Naive thymus-derived CD4-positive, alpha-beta T cell (primary cell): ENCODE measurements at regions not wholly inside any gene's neighbourhood (a gene's known extent, or its start where the extent isn't known, plus 50 kb on each side); places are given as distances from the start of the nearest gene placed in this dataset.

Source experiments
- ATAC-seq: fragments of 150-1000 bp; cut with Tn5 transposase; 2 replicates; pipeline ENCODE4 v1.10.0; 2021; ENCODE audit warnings: mild to moderate bottlenecking, moderate library complexity
- CTCF ChIA-PET: fragments of 350-600 bp; sonication (Branson Sonifier 250); formaldehyde crosslinking; loops from one replicate; lab custom pipeline; 2021; ENCODE audit warnings: antibody characterized with exemption; lab: Charles Lee
- POLR2A ChIA-PET: fragments of 350-600 bp; sonication (Branson Sonifier 250); formaldehyde crosslinking; loops from one replicate; lab custom pipeline; 2021; ENCODE audit warnings: antibody characterized with exemption, inconsistent platforms; lab: Charles Lee
- DNase-seq, 9 donors: peaks; one replicate each; pipeline versions ENCODE4 v3.0.0 to v3.0.0-alpha.2; 2020 to 2022; ENCODE audit warnings: mixed read lengths in 1 of 9
- H3K27ac ChIP-seq: one replicate; pipeline ENCODE4 v1.7.0; 2013; ENCODE audit warnings: mild to moderate bottlenecking, low read depth, low read length, moderate library complexity
- H3K27me3 ChIP-seq, 2 donors: one replicate each; pipeline ENCODE4 v1.7.0; 2013; ENCODE audit warnings: low read length in 2 of 2, mild to moderate bottlenecking in 2 of 2, moderate library complexity in 2 of 2; ENCODE audit not compliant: control insufficient read depth in 2 of 2, insufficient read depth in 2 of 2
- H3K36me3 ChIP-seq, 3 experiments: 1 replicate in 2 of 3; 2 replicates in 1 of 3; pipeline ENCODE4 v1.7.0; 2013; ENCODE audit warnings: low read length in 3 of 3, mild to moderate bottlenecking in 3 of 3, moderate library complexity in 1 of 3; ENCODE audit not compliant: insufficient read depth in 3 of 3, control insufficient read depth in 2 of 3
- H3K4me1 ChIP-seq, 2 donors: one replicate each; pipeline ENCODE4 v1.7.0; 2013; ENCODE audit warnings: low read length in 2 of 2, mild to moderate bottlenecking in 2 of 2, moderate library complexity in 1 of 2; ENCODE audit not compliant: control insufficient read depth in 2 of 2, insufficient read depth in 2 of 2
- H3K4me3 ChIP-seq: 2 replicates; pipeline ENCODE4 v1.7.0; 2013; ENCODE audit warnings: mild to moderate bottlenecking, low read length
- H3K9me3 ChIP-seq, 3 experiments: 1 replicate in 2 of 3; 2 replicates in 1 of 3; pipeline ENCODE4 v1.7.0; 2013; ENCODE audit warnings: low read length in 3 of 3; ENCODE audit not compliant: control insufficient read depth in 2 of 3
- H3K27ac Mint-ChIP-seq, 9 donors: one replicate each; pipeline ENCODE4 v1.8.0; 2020 to 2022; ENCODE audit warnings: mixed read lengths in 9 of 9, mild to moderate bottlenecking in 8 of 9, moderate library complexity in 5 of 9, inconsistent platforms in 2 of 9
- H3K27me3 Mint-ChIP-seq, 5 donors: one replicate each; pipeline ENCODE4 v1.8.0; 2021 to 2022; ENCODE audit warnings: mixed read lengths in 5 of 5, mild to moderate bottlenecking in 1 of 5
- H3K36me3 Mint-ChIP-seq, 5 donors: one replicate each; pipeline ENCODE4 v1.8.0; 2020 to 2022; ENCODE audit warnings: mixed read lengths in 5 of 5, mild to moderate bottlenecking in 3 of 5, inconsistent platforms in 1 of 5
- H3K4me1 Mint-ChIP-seq, 7 donors: one replicate each; pipeline ENCODE4 v1.8.0; 2020 to 2022; ENCODE audit warnings: mixed read lengths in 7 of 7, mild to moderate bottlenecking in 3 of 7, inconsistent platforms in 1 of 7
- H3K4me3 Mint-ChIP-seq, 10 donors: one replicate each; pipeline ENCODE4 v1.8.0; 2020 to 2022; ENCODE audit warnings: mild to moderate bottlenecking in 10 of 10, mixed read lengths in 10 of 10, moderate library complexity in 6 of 10, inconsistent platforms in 2 of 10
- H3K9me3 Mint-ChIP-seq, 11 donors: one replicate each; pipeline ENCODE4 v1.8.0; 2020 to 2022; ENCODE audit warnings: mixed read lengths in 11 of 11, mild to moderate bottlenecking in 4 of 11, inconsistent platforms in 1 of 11, moderate library complexity in 1 of 11
- intact Hi-C, 2 donors: fragments of 100-400 bp; cut with micrococcal nuclease; formaldehyde crosslinking; loops; one replicate each; pipeline ENCODE4 v1.15.1; 2023

DNA sequence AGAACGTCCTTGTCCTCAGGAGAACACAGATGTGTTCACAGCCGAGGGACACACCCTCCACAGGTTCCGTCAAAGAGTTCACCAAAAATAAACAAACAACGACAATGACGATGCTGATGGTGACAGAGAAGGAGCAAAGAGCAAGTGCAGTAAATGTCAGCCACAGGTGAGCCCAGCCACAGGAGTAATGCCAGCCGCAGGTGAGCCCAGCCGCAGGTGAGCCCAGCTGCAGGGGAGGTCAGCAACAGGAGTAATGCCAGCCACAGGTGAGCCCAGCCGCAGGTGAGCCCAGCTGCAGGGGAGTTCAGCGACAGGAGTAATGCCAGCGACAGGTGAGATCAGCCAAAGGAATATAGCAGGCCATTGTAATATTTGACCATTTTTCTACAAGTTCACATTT, 315.2 kb downstream of the FOXL1 start:
- ATAC-seq (no peak), DNase-seq (no peak)
- H3K9me3 ChIP-seq, result no peaks in the 10 kb centered on the region
- intact Hi-C loops, result no loop called here
- POLR2A ChIA-PET, result no interaction called here
- Mint-ChIP-seq H3K27ac (no peak overlapping the region), H3K4me1 (peaks cover 0 to 1% (median 0%) of the 10 kb centered on the region in 7 donors), H3K4me3 (no peak overlapping the region), H3K36me3 (no peaks in the 10 kb centered on the region), H3K9me3 (peaks cover 0 to 12% (median 3%) of the 10 kb centered on the region in 11 donors), H3K27me3 (peaks cover 0 to 30% (median 8%) of the 10 kb centered on the region in 5 donors)
- no peak overlapping the region for H3K27ac ChIP-seq
- no peaks in the 10 kb centered on the region for H3K27me3 ChIP-seq
- no peaks in the 10 kb centered on the region for H3K36me3 ChIP-seq
- no peak overlapping the region for H3K4me3 ChIP-seq
- CTCF ChIA-PET, result no interaction called here
- H3K4me1 ChIP-seq, result no peaks in the 10 kb centered on the region

DNA sequence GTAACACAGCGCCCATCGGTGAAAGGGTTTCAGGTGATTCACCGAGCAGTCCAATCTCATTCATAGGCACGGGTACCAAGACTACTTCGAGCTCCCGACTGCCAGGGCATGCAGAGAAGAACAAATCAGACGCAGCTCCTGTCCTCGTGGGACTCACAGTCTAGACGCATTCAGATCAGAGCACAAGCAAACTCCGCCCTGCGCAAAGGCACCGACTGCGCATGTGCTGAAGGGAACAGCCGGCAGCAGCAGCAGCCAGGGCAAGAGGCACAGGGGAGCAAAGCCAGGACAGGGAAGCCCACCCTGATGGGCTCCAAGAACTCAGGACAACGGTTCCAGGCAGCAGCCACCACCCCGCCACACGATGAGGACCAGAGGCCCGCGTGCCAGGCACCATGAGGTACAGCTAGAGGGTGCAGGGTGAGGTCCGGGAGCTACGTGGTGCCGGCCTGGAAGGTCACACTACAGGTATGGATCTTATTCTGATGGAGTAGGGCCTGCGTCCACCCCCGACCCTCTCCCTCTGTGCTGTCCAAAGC, 315.7 kb downstream of the FOXL1 start:
- H3K4me1 Mint-ChIP-seq, result peaks cover 0 to 1% (median 0%) of the 10 kb centered on the region in 7 donors
- Histone ChIP-seq H3K36me3 (no peaks in the 10 kb centered on the region), H3K27me3 (no peaks in the 10 kb centered on the region), H3K27ac (no peak overlapping the region), H3K4me1 (no peaks in the 10 kb centered on the region), H3K4me3 (no peak overlapping the region), H3K9me3 (no peaks in the 10 kb centered on the region)
- no peak for DNase-seq
- intact Hi-C loops, result no loop called here
- ChIA-PET CTCF (no interaction called here), POLR2A (no interaction called here)
- peaks cover 0 to 30% (median 8%) of the 10 kb centered on the region in 5 donors for H3K27me3 Mint-ChIP-seq
- H3K36me3 Mint-ChIP-seq, result no peaks in the 10 kb centered on the region
- no peak for ATAC-seq
- H3K9me3 Mint-ChIP-seq, result peaks cover 0 to 12% (median 3%) of the 10 kb centered on the region in 11 donors
- no peak overlapping the region for H3K4me3 Mint-ChIP-seq
- H3K27ac Mint-ChIP-seq, result no peak overlapping the region

DNA sequence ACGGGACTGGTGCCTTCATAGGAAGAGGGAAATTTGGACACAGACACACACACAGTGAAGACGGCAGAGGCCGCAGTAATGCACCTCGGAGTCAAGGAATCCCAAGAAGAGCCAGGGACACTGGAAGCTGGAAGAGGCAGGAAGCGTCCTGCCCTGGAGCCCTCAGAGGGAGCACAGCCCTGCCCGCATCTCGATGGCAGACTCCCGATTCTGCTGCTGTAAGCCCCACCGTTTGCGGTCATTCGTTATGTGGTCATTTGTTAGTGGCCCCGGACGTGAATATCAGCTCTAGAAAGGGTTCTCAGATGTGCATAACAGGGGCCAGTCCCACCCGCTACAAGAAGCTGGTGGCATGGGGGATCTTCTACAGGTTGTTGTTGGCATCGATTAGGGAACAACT, 316.6 kb downstream of the FOXL1 start:
- Histone ChIP-seq H3K4me3 (no peak overlapping the region), H3K4me1 (no peaks in the 10 kb centered on the region), H3K36me3 (no peaks in the 10 kb centered on the region), H3K27me3 (no peaks in the 10 kb centered on the region), H3K27ac (no peak overlapping the region), H3K9me3 (no peaks in the 10 kb centered on the region)
- H3K27me3 Mint-ChIP-seq, result peaks cover 0 to 30% (median 5%) of the 10 kb centered on the region in 5 donors
- H3K4me3 Mint-ChIP-seq, result no peak overlapping the region
- DNase-seq (no peak), ATAC-seq (no peak)
- H3K27ac Mint-ChIP-seq, result no peak overlapping the region
- H3K36me3 Mint-ChIP-seq, result no peaks in the 10 kb centered on the region
- H3K4me1 Mint-ChIP-seq, result peaks cover 0 to 1% (median 0%) of the 10 kb centered on the region in 7 donors
- CTCF ChIA-PET, result no interaction called here
- peaks cover 0 to 12% (median 0%) of the 10 kb centered on the region in 11 donors for H3K9me3 Mint-ChIP-seq
- intact Hi-C loops, result no loop called here
- POLR2A ChIA-PET, result interaction anchor here (0.6 kb wide), 1 partner anchor 73 kb away, joined by 4 read pairs; no protein-coding TSS in a partner anchor

DNA sequence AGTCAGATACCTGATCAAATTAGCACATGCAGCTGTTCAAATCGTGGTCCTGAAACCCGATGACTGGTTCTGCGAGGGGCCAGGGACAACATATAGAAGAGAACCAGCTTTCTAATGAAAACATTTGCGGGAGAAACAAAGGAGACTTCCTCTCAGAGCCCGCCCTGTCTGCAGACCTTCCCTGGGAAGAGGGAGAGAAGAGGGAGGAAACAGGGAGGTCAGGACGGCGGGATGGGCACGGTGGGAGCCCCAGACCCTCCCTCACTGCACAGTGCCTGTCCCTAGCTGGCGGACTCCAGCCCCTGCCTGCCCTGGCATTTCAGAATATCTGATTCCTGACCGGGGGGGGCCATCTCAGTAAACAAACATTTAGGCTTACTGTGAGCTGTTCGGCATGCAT, 317.3 kb downstream of the FOXL1 start:
- Mint-ChIP-seq H3K4me1 (peaks cover 0 to 1% (median 0%) of the 10 kb centered on the region in 7 donors), H3K27me3 (peaks cover 0 to 26% (median 5%) of the 10 kb centered on the region in 5 donors), H3K36me3 (no peaks in the 10 kb centered on the region), H3K27ac (no peak overlapping the region), H3K4me3 (no peak overlapping the region), H3K9me3 (peaks cover 0 to 12% (median 0%) of the 10 kb centered on the region in 11 donors)
- DNase-seq (no peak), ATAC-seq (no peak)
- Histone ChIP-seq H3K36me3 (no peaks in the 10 kb centered on the region), H3K9me3 (no peaks in the 10 kb centered on the region), H3K27me3 (no peaks in the 10 kb centered on the region), H3K27ac (no peak overlapping the region), H3K4me3 (no peak overlapping the region), H3K4me1 (no peaks in the 10 kb centered on the region)
- ChIA-PET POLR2A (interaction anchor here (0.6 kb wide), 1 partner anchor 74 kb away, joined by 4 read pairs; no protein-coding TSS in a partner anchor), CTCF (no interaction called here)
- intact Hi-C loops, result no loop called here

DNA sequence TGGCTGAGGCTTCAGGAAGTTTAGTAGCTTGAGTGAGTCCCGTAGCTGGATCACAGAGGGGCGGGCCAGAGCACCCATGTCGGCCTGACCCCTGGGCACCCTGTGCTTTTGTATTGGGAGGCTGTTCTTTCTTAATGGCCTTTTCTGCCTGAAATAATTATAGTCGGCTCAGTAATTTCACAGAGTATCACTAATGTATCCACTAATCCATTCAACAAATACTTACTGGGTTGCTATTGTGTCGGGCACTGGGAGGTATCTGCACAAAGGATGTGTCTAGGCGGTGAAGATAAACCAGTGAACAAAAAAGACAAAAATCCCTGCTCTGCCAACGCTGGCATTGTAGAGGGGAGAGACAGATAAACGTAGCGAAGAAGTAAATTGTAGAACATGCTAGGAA, 318.6 kb downstream of the FOXL1 start:
- Histone ChIP-seq H3K36me3 (no peaks in the 10 kb centered on the region), H3K27me3 (no peaks in the 10 kb centered on the region), H3K27ac (no peak overlapping the region), H3K9me3 (no peaks in the 10 kb centered on the region), H3K4me1 (no peaks in the 10 kb centered on the region), H3K4me3 (no peak overlapping the region)
- CTCF ChIA-PET, result no interaction called here
- intact Hi-C loops, result no loop called here
- H3K27ac Mint-ChIP-seq, result no peak overlapping the region
- H3K9me3 Mint-ChIP-seq, result peaks cover 0 to 12% (median 0%) of the 10 kb centered on the region in 11 donors
- POLR2A ChIA-PET, result no interaction called here
- ATAC-seq (no peak), DNase-seq (no peak)
- peaks cover 0 to 1% (median 0%) of the 10 kb centered on the region in 7 donors for H3K4me1 Mint-ChIP-seq
- peaks cover 0 to 21% (median 5%) of the 10 kb centered on the region in 5 donors for H3K27me3 Mint-ChIP-seq
- no peak overlapping the region for H3K4me3 Mint-ChIP-seq
- no peaks in the 10 kb centered on the region for H3K36me3 Mint-ChIP-seq

DNA sequence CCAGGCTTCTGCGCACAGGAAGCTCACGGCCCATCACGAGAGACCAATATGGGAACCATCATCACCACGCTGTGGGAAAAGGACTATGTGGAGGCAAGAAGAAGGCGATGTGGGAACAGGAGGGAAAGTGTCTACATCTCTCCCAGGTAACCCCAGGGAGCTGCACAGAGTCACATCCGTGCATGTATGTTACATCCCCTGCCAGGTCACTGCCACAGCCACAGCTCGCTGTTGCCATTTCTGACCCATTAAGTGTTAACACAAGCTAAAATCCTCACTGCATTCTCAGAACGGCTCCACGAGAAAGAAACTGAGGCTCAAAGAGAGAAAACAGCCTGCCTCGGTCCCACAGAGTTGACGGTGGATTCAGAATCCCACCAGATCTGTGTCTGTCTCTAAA, 319.1 kb downstream of the FOXL1 start:
- Mint-ChIP-seq H3K27ac (no peak overlapping the region), H3K36me3 (no peaks in the 10 kb centered on the region), H3K4me3 (no peak overlapping the region), H3K27me3 (peaks cover 0 to 21% (median 5%) of the 10 kb centered on the region in 5 donors), H3K4me1 (peaks cover 0 to 1% (median 0%) of the 10 kb centered on the region in 7 donors), H3K9me3 (peaks cover 0 to 12% (median 0%) of the 10 kb centered on the region in 11 donors)
- DNase-seq, result no peak
- no peaks in the 10 kb centered on the region for H3K36me3 ChIP-seq
- ChIA-PET POLR2A (no interaction called here), CTCF (no interaction called here)
- H3K27me3 ChIP-seq, result no peaks in the 10 kb centered on the region
- intact Hi-C loops, result no loop called here
- no peak for ATAC-seq
- no peak overlapping the region for H3K4me3 ChIP-seq
- H3K4me1 ChIP-seq, result no peaks in the 10 kb centered on the region
- no peak overlapping the region for H3K27ac ChIP-seq
- H3K9me3 ChIP-seq, result no peaks in the 10 kb centered on the region

DNA sequence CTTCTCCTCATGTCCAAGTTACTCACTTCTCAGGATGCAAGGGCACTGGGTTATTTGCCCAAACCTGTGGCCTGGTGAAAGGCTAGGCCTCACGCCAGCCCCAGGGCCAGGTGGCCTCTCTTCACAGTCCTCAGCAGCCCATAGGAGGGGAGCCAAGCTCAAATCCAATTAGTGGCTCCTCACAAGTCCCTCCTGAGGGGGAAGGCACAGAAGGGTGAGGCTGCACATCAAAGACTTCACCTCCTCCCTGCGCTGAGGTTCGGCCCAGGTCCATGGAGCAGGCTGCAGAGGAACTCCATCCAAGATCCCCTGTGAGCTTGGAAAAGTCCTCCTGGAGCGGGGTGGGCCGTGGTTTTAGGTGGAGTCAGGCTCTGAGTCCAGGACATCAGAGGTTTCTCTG, 320.0 kb downstream of the FOXL1 start:
- Histone ChIP-seq H3K36me3 (no peaks in the 10 kb centered on the region), H3K27ac (no peak overlapping the region), H3K4me1 (no peaks in the 10 kb centered on the region), H3K9me3 (no peaks in the 10 kb centered on the region), H3K27me3 (no peaks in the 10 kb centered on the region), H3K4me3 (no peak overlapping the region)
- Mint-ChIP-seq H3K27me3 (peaks cover 0 to 16% (median 2%) of the 10 kb centered on the region in 5 donors), H3K27ac (no peak overlapping the region), H3K4me1 (peaks cover 0 to under 1% (median 0%) of the 10 kb centered on the region in 7 donors), H3K4me3 (no peak overlapping the region), H3K36me3 (no peaks in the 10 kb centered on the region), H3K9me3 (peaks cover 0 to 10% (median 0%) of the 10 kb centered on the region in 11 donors)
- ChIA-PET CTCF (no interaction called here), POLR2A (no interaction called here)
- ATAC-seq (no peak), DNase-seq (no peak)
- intact Hi-C loops, result no loop called here
